ENCODE measurements at regions not wholly inside any gene's neighbourhood (a gene's known extent, or its start where the extent isn't known, plus 50 kb on each side); places are given as distances from the start of the nearest gene placed in this dataset.

DNA sequence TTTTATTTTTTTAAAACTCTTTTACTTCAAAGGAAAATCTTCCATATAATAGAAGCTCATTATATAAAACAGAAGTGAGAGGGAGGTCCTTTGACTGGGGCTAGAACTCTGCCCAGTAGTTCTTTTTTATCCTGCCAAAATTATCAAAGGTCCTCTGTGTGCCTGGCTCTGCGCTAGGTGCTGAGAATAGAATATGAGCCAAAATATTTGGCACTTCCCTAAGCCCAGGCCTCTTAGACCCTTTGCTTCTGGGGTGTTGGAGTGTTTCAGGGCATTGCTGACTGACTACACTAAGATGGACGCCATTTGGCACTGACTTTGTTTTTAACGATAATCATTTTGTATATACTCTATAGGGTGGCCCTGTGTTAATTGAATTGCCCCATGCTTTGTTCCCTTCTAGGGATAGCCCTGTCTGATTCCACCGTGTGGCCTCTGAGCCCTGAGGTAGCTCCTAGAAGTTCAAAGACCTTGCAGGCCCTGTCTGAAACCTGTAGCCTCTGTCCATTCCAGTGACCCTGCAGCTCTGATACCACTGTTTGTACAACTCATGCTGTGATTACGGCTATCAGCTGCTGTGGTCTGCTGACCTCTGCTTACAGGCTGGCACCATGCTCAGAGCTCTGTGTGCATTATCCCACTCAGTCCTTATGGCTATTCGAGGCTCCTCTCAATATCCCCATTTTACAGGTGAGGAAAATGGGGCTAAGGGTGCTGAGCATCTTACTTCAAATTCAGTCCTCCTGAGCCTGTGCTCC is 84.3 kb upstream of the SHB start:
- no peaks in the 10 kb centered on the region for H3K4me1 ChIP-seq (ENCODE audit: insufficient read depth, low read length, severe bottlenecking)
- no peak overlapping the region for H3K27ac ChIP-seq (ENCODE audit: low read depth, low read length, poor library complexity, severe bottlenecking)
- H3K4me2 ChIP-seq (ENCODE audit: low read length) = no peak overlapping the region
- no peaks in the 10 kb centered on the region for H3K9me2 ChIP-seq (ENCODE audit: low read depth, low read length)
- H4K20me1 ChIP-seq (ENCODE audit: insufficient read depth, low read length) = no peaks in the 10 kb centered on the region
- no peaks in the 10 kb centered on the region; the same call in 1 of the 2 replicates for H3K27me3 ChIP-seq (ENCODE audit: insufficient read depth, low read length)
- TF ChIP-seq, protein P1, sequence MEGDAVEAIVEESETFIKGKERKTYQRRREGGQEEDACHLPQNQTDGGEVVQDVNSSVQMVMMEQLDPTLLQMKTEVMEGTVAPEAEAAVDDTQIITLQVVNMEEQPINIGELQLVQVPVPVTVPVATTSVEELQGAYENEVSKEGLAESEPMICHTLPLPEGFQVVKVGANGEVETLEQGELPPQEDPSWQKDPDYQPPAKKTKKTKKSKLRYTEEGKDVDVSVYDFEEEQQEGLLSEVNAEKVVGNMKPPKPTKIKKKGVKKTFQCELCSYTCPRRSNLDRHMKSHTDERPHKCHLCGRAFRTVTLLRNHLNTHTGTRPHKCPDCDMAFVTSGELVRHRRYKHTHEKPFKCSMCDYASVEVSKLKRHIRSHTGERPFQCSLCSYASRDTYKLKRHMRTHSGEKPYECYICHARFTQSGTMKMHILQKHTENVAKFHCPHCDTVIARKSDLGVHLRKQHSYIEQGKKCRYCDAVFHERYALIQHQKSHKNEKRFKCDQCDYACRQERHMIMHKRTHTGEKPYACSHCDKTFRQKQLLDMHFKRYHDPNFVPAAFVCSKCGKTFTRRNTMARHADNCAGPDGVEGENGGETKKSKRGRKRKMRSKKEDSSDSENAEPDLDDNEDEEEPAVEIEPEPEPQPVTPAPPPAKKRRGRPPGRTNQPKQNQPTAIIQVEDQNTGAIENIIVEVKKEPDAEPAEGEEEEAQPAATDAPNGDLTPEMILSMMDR (IDR thresholded peaks at IDR 0.05; ENCODE audit: low read length) = no peak
- no peak for TF ChIP-seq EZH2 (IDR thresholded peaks at IDR 0.05; ENCODE audit: borderline replicate concordance, low read length)
- no peaks in the 10 kb centered on the region for H3F3A ChIP-seq (ENCODE audit: insufficient read depth, low read length)
- no peak overlapping the region for H3K4me3 ChIP-seq (ENCODE audit: low read depth, low read length, poor library complexity, severe bottlenecking)
- no peak overlapping the region for H3K9ac ChIP-seq (ENCODE audit: low read length)
- H3K79me2 ChIP-seq (ENCODE audit: insufficient read depth, low read length) = no peaks in the 10 kb centered on the region
- H2AFZ ChIP-seq (ENCODE audit: low read length) = no peak overlapping the region
- H3K36me3 ChIP-seq (ENCODE audit: insufficient read depth, low read length) = no peaks in the 10 kb centered on the region
- H3K9me3 ChIP-seq (ENCODE audit: low read length) = no peaks in the 10 kb centered on the region

DNA sequence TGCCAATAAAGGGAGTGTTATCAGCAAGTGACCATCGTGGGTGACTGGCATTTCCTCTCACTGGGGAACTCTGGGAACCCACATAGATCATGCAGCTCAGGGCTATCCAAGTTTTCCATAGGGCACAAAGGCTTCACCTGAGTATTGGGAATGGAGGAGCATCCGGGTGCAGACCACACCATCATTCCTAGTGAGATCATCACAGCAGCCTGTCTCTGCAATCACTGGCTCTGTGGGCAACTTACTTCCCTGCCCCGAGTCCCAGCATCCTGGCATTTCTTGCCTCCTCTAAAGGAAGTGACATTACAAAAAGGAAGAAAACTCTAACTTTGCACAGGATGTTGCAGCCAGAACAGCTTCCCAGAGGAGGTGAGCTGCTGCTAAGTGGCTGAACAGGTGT is 80.6 kb upstream of the SHB start:
- Histone ChIP-seq H4K20me1 (ENCODE audit: insufficient read depth, low read length) (no peaks in the 10 kb centered on the region), H3F3A (ENCODE audit: insufficient read depth, low read length) (no peaks in the 10 kb centered on the region), H3K9ac (ENCODE audit: low read length) (no peak overlapping the region), H3K9me2 (ENCODE audit: low read depth, low read length) (no peaks in the 10 kb centered on the region), H3K4me1 (ENCODE audit: insufficient read depth, low read length, severe bottlenecking) (no peaks in the 10 kb centered on the region), H3K79me2 (ENCODE audit: insufficient read depth, low read length) (no peaks in the 10 kb centered on the region), H3K27me3 (ENCODE audit: insufficient read depth, low read length) (peaks cover 4% of the 10 kb centered on the region; the same call in 1 of the 2 replicates), H2AFZ (ENCODE audit: low read length) (no peak overlapping the region), H3K27ac (ENCODE audit: low read depth, low read length, poor library complexity, severe bottlenecking) (no peak overlapping the region), H3K4me3 (ENCODE audit: low read depth, low read length, poor library complexity, severe bottlenecking) (no peak overlapping the region), H3K9me3 (ENCODE audit: low read length) (no peaks in the 10 kb centered on the region), H3K36me3 (ENCODE audit: insufficient read depth, low read length) (no peaks in the 10 kb centered on the region; the same call in 1 of the 2 replicates), H3K4me2 (ENCODE audit: low read length) (no peak overlapping the region)
- TF ChIP-seq, protein P1 (IDR thresholded peaks at IDR 0.05; ENCODE audit: low read length) = no peak
- no peak for TF ChIP-seq EZH2 (IDR thresholded peaks at IDR 0.05; ENCODE audit: borderline replicate concordance, low read length)

DNA sequence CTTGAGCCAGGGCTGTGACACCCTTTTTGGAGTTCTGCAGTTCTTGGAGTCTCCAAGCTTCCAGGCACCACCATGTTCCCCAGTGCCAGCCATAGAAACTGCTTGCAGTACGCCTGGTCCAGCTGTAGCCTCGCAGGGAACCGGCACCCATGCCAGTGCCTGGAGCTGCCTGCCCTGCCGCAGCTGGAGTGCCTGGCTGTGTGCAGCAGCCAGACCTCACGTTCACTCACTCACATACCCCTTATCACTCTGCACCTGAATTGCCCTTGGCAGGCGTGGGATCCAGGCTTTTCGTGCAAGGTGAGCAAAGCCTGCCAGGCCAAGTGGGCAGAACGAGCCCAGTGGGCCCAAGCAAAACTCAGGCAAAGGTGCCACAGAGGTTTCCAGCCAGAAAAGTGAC is 77.8 kb upstream of the SHB start:
- Histone ChIP-seq H3K4me2 (ENCODE audit: low read length) (no peak overlapping the region), H3K9me2 (ENCODE audit: low read depth, low read length) (no peaks in the 10 kb centered on the region), H3K27me3 (ENCODE audit: insufficient read depth, low read length) (peaks cover 4% of the 10 kb centered on the region; the same call in 1 of the 2 replicates)

More for the DNA sequence above, 77.8 kb upstream of the SHB start:
- Histone ChIP-seq H3K27ac (ENCODE audit: low read depth, low read length, poor library complexity, severe bottlenecking) (no peak overlapping the region), H4K20me1 (ENCODE audit: insufficient read depth, low read length) (no peaks in the 10 kb centered on the region), H3K9me3 (ENCODE audit: low read length) (no peaks in the 10 kb centered on the region), H3K4me3 (ENCODE audit: low read depth, low read length, poor library complexity, severe bottlenecking) (no peak overlapping the region), H3K36me3 (ENCODE audit: insufficient read depth, low read length) (no peaks in the 10 kb centered on the region; the same call in 1 of the 2 replicates), H3K9ac (ENCODE audit: low read length) (no peak overlapping the region), H3K79me2 (ENCODE audit: insufficient read depth, low read length) (no peaks in the 10 kb centered on the region), H3K4me1 (ENCODE audit: insufficient read depth, low read length, severe bottlenecking) (no peaks in the 10 kb centered on the region), H3F3A (ENCODE audit: insufficient read depth, low read length) (no peaks in the 10 kb centered on the region), H2AFZ (ENCODE audit: low read length) (no peak overlapping the region)
- TF ChIP-seq EZH2 (IDR thresholded peaks at IDR 0.05; ENCODE audit: borderline replicate concordance, low read length) = no peak
- TF ChIP-seq, protein P1 (IDR thresholded peaks at IDR 0.05; ENCODE audit: low read length) = no peak

All from OCI-LY1 (cell line).